IMR-90 (cell line): ENCODE measurements at regions not wholly inside any gene's neighbourhood (a gene's known extent, or its start where the extent isn't known, plus 50 kb on each side); places are given as distances from the start of the nearest gene placed in this dataset.

Source experiments
- ATAC-seq: fragments of 200-7000 bp; cut with Tn5 transposase; 2 replicates; pipeline ENCODE4 v1.9.1; 2020; ENCODE audit warnings: low read depth, mild to moderate bottlenecking, moderate library complexity
- BruUV-seq: library from RNA; stranded (reverse); fragments of 400-500 nt; replicated peaks from 2 replicates; lab custom pipeline; 2021; lab: Mats Ljungman, UMichigan
- CTCF ChIA-PET: fragments of 300-600 bp; formaldehyde crosslinking; extraction: SDS; loops from one replicate; lab custom pipeline; 2021; ENCODE audit warnings: antibody characterized with exemption; lab: Yijun Ruan, JAX
- POLR2A ChIA-PET: fragments of 300-600 bp; sonication (Branson Sonifier 250); formaldehyde crosslinking; loops from one replicate; lab custom pipeline; 2022; ENCODE audit warnings: antibody characterized with exemption; ENCODE audit not compliant: unreplicated experiment; lab: Charles Lee
- DNase-seq: peaks from one replicate; pipeline ENCODE4 v3.0.0; 2013
- H2AFZ ChIP-seq: replicated peaks from 2 replicates; pipeline ENCODE3; 2013; ENCODE audit warnings: low read length, mild to moderate bottlenecking; ENCODE audit not compliant: poor library complexity
- H2AK5ac ChIP-seq: 2 replicates; pipeline ENCODE4 v1.6.1; 2013; ENCODE audit warnings: low read depth, low read length, inconsistent platforms
- H2AK9ac ChIP-seq: replicated peaks from 2 replicates; pipeline ENCODE3; 2013; ENCODE audit warnings: mild to moderate bottlenecking, low read depth, low read length, moderate library complexity; ENCODE audit not compliant: poor library complexity
- H2BK120ac ChIP-seq: 2 replicates; pipeline ENCODE4 v1.6.1; 2013; ENCODE audit warnings: low read depth, low read length, inconsistent platforms
- H2BK15ac ChIP-seq: 3 replicates; pipeline ENCODE4 v1.6.1; 2013; ENCODE audit warnings: low read depth, low read length, inconsistent platforms
- H2BK20ac ChIP-seq: 2 replicates; pipeline ENCODE4 v1.6.1; 2013; ENCODE audit warnings: low read depth, mild to moderate bottlenecking, inconsistent platforms, low read length, moderate library complexity
- H2BK5ac ChIP-seq: 2 replicates; pipeline ENCODE4 v1.6.1; 2013; ENCODE audit warnings: mild to moderate bottlenecking, low read depth, low read length, inconsistent platforms; ENCODE audit not compliant: poor library complexity, severe bottlenecking
- H3K14ac ChIP-seq: replicated peaks from 2 replicates; pipeline ENCODE4 v1.6.1; 2013; ENCODE audit warnings: low read depth, low read length, inconsistent platforms
- H3K18ac ChIP-seq: 2 replicates; pipeline ENCODE4 v1.6.1; 2013; ENCODE audit warnings: low read depth, low read length, control low read depth
- H3K23ac ChIP-seq: 2 replicates; pipeline ENCODE4 v1.6.1; 2013; ENCODE audit warnings: low read depth, low read length, inconsistent platforms
- H3K27ac ChIP-seq: 2 replicates; pipeline ENCODE4 v1.5.1; 2013; ENCODE audit warnings: mild to moderate bottlenecking, control low read depth, low read length; ENCODE audit not compliant: insufficient read depth
- H3K27me3 ChIP-seq: 2 replicates; pipeline ENCODE4 v1.6.1; 2013; ENCODE audit warnings: low read length; ENCODE audit not compliant: control insufficient read depth, insufficient read depth
- H3K36me3 ChIP-seq: 2 replicates; pipeline ENCODE4 v1.6.1; 2013; ENCODE audit warnings: low read length, mixed read lengths; ENCODE audit not compliant: control insufficient read depth, insufficient read depth
- H3K4ac ChIP-seq: 2 replicates; pipeline ENCODE4 v1.6.1; 2013; ENCODE audit warnings: low read depth, low read length, inconsistent platforms
- H3K4me1 ChIP-seq: 2 replicates; pipeline ENCODE4 v1.6.1; 2013; ENCODE audit warnings: low read length, mixed read lengths; ENCODE audit not compliant: control insufficient read depth, insufficient read depth
- H3K4me2 ChIP-seq: 2 replicates; pipeline ENCODE4 v1.6.1; 2013; ENCODE audit warnings: low read depth, mild to moderate bottlenecking, control low read depth, low read length, moderate library complexity
- H3K4me3 ChIP-seq: 2 replicates; pipeline ENCODE4 v1.5.1; 2013; ENCODE audit warnings: low read depth, mild to moderate bottlenecking, control low read depth, low read length, moderate library complexity; ENCODE audit not compliant: insufficient read depth
- H3K56ac ChIP-seq: 2 replicates; pipeline ENCODE4 v1.6.1; 2013; ENCODE audit warnings: low read length, inconsistent platforms; ENCODE audit not compliant: insufficient read depth; ENCODE audit errors: extremely low read depth
- H3K79me1 ChIP-seq, 2 experiments: 2 replicates each; pipeline ENCODE4 v1.6.1; 2013; ENCODE audit warnings: low read length in 2 of 2, inconsistent platforms in 1 of 2, low read depth in 1 of 2
- H3K9ac ChIP-seq: 2 replicates; pipeline ENCODE4 v1.6.1; 2013; ENCODE audit warnings: low read depth, low read length, control low read depth
- H3K9me1 ChIP-seq: 2 replicates; pipeline ENCODE4 v1.6.1; 2013; ENCODE audit warnings: low read length, inconsistent platforms; ENCODE audit not compliant: insufficient read depth
- H3K9me3 ChIP-seq: 2 replicates; pipeline ENCODE4 v1.6.1; 2013; ENCODE audit warnings: low read length; ENCODE audit not compliant: control insufficient read depth, insufficient read depth
- H4K20me1 ChIP-seq: 2 replicates; pipeline ENCODE4 v1.6.1; 2013; ENCODE audit warnings: low read length, inconsistent platforms; ENCODE audit not compliant: insufficient read depth
- H4K5ac ChIP-seq: 2 replicates; pipeline ENCODE4 v1.6.1; 2013; ENCODE audit warnings: mild to moderate bottlenecking, low read depth, low read length, control low read depth
- H4K8ac ChIP-seq, 2 experiments: 2 replicates each; pipeline ENCODE4 v1.6.1; 2013; ENCODE audit warnings: low read depth in 2 of 2, low read length in 2 of 2, control low read depth in 1 of 2, inconsistent platforms in 1 of 2
- H4K91ac ChIP-seq: 2 replicates; pipeline ENCODE4 v1.6.1; 2013; ENCODE audit warnings: low read depth, low read length, inconsistent platforms; ENCODE audit not compliant: insufficient read depth
- CEBPB ChIP-seq: IDR thresholded peaks from 2 replicates; pipeline ENCODE4 v1.6.1; 2012; ENCODE audit warnings: low read depth, low read length, improper control_type of control experiment
- CHD1 ChIP-seq: IDR thresholded peaks from 2 replicates; pipeline ENCODE4 v1.6.1; 2012; ENCODE audit warnings: low read depth, low read length, improper control_type of control experiment
- CTCF ChIP-seq: conservative IDR thresholded peaks from 2 replicates; pipeline ENCODE4 v1.5.1; 2012; ENCODE audit warnings: mild to moderate bottlenecking, low read depth, low read length, improper control_type of control experiment
- ELK1 ChIP-seq: fragments of 150-350 bp; IDR thresholded peaks from 2 replicates; pipeline ENCODE4 v1.6.1; 2016; ENCODE audit warnings: low read depth, mild to moderate bottlenecking, low read length, moderate library complexity, borderline replicate concordance
- FOS ChIP-seq: fragments of 150-350 bp; IDR thresholded peaks from 2 replicates; pipeline ENCODE4 v1.6.1; 2016; ENCODE audit warnings: low read depth, low read length
- MAFK ChIP-seq: IDR thresholded peaks from 2 replicates; pipeline ENCODE4 v1.6.1; 2012; ENCODE audit warnings: low read depth, low read length, improper control_type of control experiment
- MAZ ChIP-seq: IDR thresholded peaks from 2 replicates; pipeline ENCODE4 v1.6.1; 2012; ENCODE audit warnings: low read depth, mild to moderate bottlenecking, low read length, improper control_type of control experiment, moderate library complexity, borderline replicate concordance
- MXI1 ChIP-seq: IDR thresholded peaks from 2 replicates; pipeline ENCODE4 v1.6.1; 2012; ENCODE audit warnings: low read depth, mild to moderate bottlenecking, low read length, moderate library complexity, borderline replicate concordance
- NFE2L2 ChIP-seq: fragments of 150-350 bp; IDR thresholded peaks from 2 replicates; pipeline ENCODE4 v1.6.1; 2016; ENCODE audit warnings: low read depth, mild to moderate bottlenecking, low read length
- POLR2A ChIP-seq: IDR thresholded peaks from 2 replicates; pipeline ENCODE4 v1.6.1; 2012; ENCODE audit warnings: mild to moderate bottlenecking, low read depth, low read length
- RAD21 ChIP-seq: IDR thresholded peaks from 2 replicates; pipeline ENCODE4 v1.6.1; 2012; ENCODE audit warnings: low read length, improper control_type of control experiment
- RCOR1 ChIP-seq: IDR thresholded peaks from 2 replicates; pipeline ENCODE4 v1.6.1; 2012; ENCODE audit warnings: mild to moderate bottlenecking, low read length, improper control_type of control experiment; ENCODE audit not compliant: insufficient replicate concordance
- RFX5 ChIP-seq: IDR thresholded peaks from 2 replicates; pipeline ENCODE4 v1.8.0; 2012; ENCODE audit warnings: low read depth, mild to moderate bottlenecking, low read length, moderate library complexity
- SMC3 ChIP-seq: fragments of 150-350 bp; IDR thresholded peaks from 2 replicates; pipeline ENCODE4 v1.6.1; 2016; ENCODE audit warnings: low read depth, mild to moderate bottlenecking, antibody characterized with exemption, low read length, moderate library complexity
- USF2 ChIP-seq: fragments of 150-350 bp; IDR thresholded peaks from 2 replicates; pipeline ENCODE4 v1.6.1; 2017; ENCODE audit warnings: mild to moderate bottlenecking, antibody characterized with exemption, low read length, low read depth
- WGBS, 2 experiments: methylation state at CpG; one replicate each; pipeline versions ENCODE4 v1.1.5 to v1.1.7; 2013; ENCODE audit warnings: missing lambda C conversion rate in 2 of 2; ENCODE audit not compliant: insufficient read length in 1 of 2; ENCODE audit errors: extremely low coverage in 2 of 2; 5-methylcytosine and 5-hydroxymethylcytosine counted together
- dilution Hi-C: fragments of 300-500 bp; cut with HindIII; formaldehyde crosslinking; loops from one replicate; pipeline ENCODE4 v1.14.3; 2018; ENCODE audit warnings: low sequenced_read_pairs; ENCODE audit not compliant: unreplicated experiment
- in situ Hi-C: fragments of 300-500 bp; cut with MboI; formaldehyde crosslinking; loops from 3 replicates; pipeline ENCODE4 v1.14.3; 2019; ENCODE audit warnings: low sequenced_read_pairs, inconsistent platforms, mixed read lengths
- intact Hi-C: fragments of 100-400 bp; cut with micrococcal nuclease; formaldehyde crosslinking; loops from 2 replicates; pipeline ENCODE4 v1.10.0; 2022

- in situ Hi-C loops (no loop called here), intact Hi-C loops (no loop called here), dilution Hi-C loops (no loop called here)
- Histone ChIP-seq H3K18ac (no peak overlapping the region), H2AK5ac (no peak overlapping the region), H3K9me3 (no peaks in the 10 kb centered on the region), H3K23ac (no peak overlapping the region), H2AFZ (no peak overlapping the region), H3K4me2 (no peak overlapping the region), H3K4ac (no peak overlapping the region), H2BK120ac (no peak overlapping the region), H2BK5ac (no peak overlapping the region), H3K9ac (no peak overlapping the region), H3K36me3 (no peaks in the 10 kb centered on the region), H2AK9ac (no peak overlapping the region), H3K4me1 (peaks cover 2% of the 10 kb centered on the region; the same call in 1 of the 2 replicates), H3K14ac (no peak overlapping the region), H2BK20ac (no peak overlapping the region), H4K8ac (no peak overlapping the region), H3K56ac (no peak overlapping the region), H4K91ac (no peak overlapping the region), H3K27me3 (no peaks in the 10 kb centered on the region), H3K9me1 (no peaks in the 10 kb centered on the region), H4K5ac (no peak overlapping the region), H3K27ac (no peak overlapping the region), H3K79me1 (no peaks in the 10 kb centered on the region), H4K20me1 (no peaks in the 10 kb centered on the region), H3K4me3 (no peak overlapping the region), H2BK15ac (no peak overlapping the region)
- DNase-seq (no peak), ATAC-seq (no peak)
- BruUV-seq = no TSS peak
- CTCF ChIA-PET = no interaction called here
- POLR2A ChIA-PET = no interaction called here
- WGBS, 2 experiments = 100% methylated on average over 2 of the region's 3 CpGs; no CpG with 5 or more reads in 1 of the 2 experiments
- TF ChIP-seq SMC3 = no peak
- no peak for TF ChIP-seq MXI1
- TF ChIP-seq POLR2A = no peak
- no peak for TF ChIP-seq ELK1
- no peak for TF ChIP-seq RFX5
- TF ChIP-seq NFE2L2 = no peak
- TF ChIP-seq USF2 = no peak
- TF ChIP-seq RAD21 = no peak
- no peak for TF ChIP-seq CTCF
- no peak for TF ChIP-seq RCOR1
- TF ChIP-seq MAZ = no peak
- TF ChIP-seq FOS = no peak
- TF ChIP-seq CHD1 = no peak
- TF ChIP-seq MAFK = no peak
- no peak for TF ChIP-seq CEBPB
Measured at GRCh38 chr10:33521904-33522303, 187.4 kb upstream of the NRP1 start.
